ENCODE measurements at regions not wholly inside any gene's neighbourhood (a gene's known extent, or its start where the extent isn't known, plus 50 kb on each side); places are given as distances from the start of the nearest gene placed in this dataset.

DNA sequence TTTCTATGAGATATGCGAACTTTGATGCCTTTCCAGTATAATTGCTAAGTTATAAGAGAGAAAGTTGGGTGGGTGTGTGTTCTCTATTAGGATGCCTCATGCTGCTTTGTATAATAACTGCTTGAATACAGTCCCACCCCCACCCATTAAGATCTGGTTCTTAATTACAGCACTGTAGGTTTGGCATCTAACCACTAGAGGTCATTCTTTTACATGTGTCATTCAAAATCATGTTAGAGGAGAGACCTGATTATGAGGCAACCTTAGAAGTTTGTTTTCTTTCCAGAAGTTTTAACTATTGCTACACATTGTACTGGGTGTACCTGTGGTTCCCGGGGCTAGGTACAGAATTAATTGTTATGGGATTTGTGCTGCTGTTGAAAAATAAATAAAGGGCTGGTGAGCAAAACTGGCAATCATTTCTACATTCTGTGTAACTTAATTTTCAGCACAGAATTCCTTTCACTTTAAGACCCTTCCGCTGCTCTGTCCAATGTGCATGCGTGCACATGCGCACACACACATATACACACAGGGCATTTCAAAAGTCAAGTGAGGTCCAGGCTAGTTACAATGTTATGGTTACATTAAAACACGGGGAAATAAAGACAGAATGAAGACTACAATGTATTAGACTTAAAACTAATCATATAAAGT is 1156.3 kb downstream of the SORCS3 start:
- Histone ChIP-seq H3K4me1 (ENCODE audit: control insufficient read depth, extremely low read depth, insufficient read depth, low read length) (no peaks in the 10 kb centered on the region), H3K27ac (ENCODE audit: control insufficient read depth, insufficient read depth, low read length) (no peak overlapping the region), H3K9me1 (ENCODE audit: control insufficient read depth, extremely low read depth, insufficient read depth, low read length) (no peaks in the 10 kb centered on the region), H3K9ac (ENCODE audit: control insufficient read depth, extremely low read depth, insufficient read depth, low read length) (no peak overlapping the region), H3K4me3 (ENCODE audit: control insufficient read depth in 2 of 3, extremely low read depth in 1 of 3, insufficient read depth in 2 of 3, low read depth in 1 of 3, low read length in 3 of 3) (no peak overlapping the region), H2AFZ (ENCODE audit: control insufficient read depth, low read length) (no peak overlapping the region), H3K4me2 (ENCODE audit: control insufficient read depth, extremely low read depth, insufficient read depth, low read depth, low read length) (no peak overlapping the region), H3K36me3 (ENCODE audit: control insufficient read depth in 2 of 2, extremely low read depth in 1 of 2, insufficient read depth in 2 of 2, low read length in 2 of 2) (no peaks in the 10 kb centered on the region), H3K9me3 (ENCODE audit: control insufficient read depth, low read depth, low read length) (no peaks in the 10 kb centered on the region), H3K27me3 (ENCODE audit: control insufficient read depth, extremely low read depth, insufficient read depth, low read length) (no peaks in the 10 kb centered on the region), H3K79me2 (ENCODE audit: control insufficient read depth, insufficient read depth, low read length) (no peaks in the 10 kb centered on the region), H4K20me1 (ENCODE audit: control insufficient read depth, extremely low read depth, insufficient read depth, low read length) (no peaks in the 10 kb centered on the region)
- TF ChIP-seq EZH2 (IDR thresholded peaks at IDR 0.05; ENCODE audit: low read length) = no peak
- TF ChIP-seq, protein P1, sequence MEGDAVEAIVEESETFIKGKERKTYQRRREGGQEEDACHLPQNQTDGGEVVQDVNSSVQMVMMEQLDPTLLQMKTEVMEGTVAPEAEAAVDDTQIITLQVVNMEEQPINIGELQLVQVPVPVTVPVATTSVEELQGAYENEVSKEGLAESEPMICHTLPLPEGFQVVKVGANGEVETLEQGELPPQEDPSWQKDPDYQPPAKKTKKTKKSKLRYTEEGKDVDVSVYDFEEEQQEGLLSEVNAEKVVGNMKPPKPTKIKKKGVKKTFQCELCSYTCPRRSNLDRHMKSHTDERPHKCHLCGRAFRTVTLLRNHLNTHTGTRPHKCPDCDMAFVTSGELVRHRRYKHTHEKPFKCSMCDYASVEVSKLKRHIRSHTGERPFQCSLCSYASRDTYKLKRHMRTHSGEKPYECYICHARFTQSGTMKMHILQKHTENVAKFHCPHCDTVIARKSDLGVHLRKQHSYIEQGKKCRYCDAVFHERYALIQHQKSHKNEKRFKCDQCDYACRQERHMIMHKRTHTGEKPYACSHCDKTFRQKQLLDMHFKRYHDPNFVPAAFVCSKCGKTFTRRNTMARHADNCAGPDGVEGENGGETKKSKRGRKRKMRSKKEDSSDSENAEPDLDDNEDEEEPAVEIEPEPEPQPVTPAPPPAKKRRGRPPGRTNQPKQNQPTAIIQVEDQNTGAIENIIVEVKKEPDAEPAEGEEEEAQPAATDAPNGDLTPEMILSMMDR (optimal IDR thresholded peaks at IDR 0.05 in 1 of 3, IDR thresholded peaks at IDR 0.05 in 1 of 3, conservative IDR thresholded peaks at IDR 0.05 in 1 of 3; ENCODE audit: extremely low read depth in 1 of 3, insufficient read depth in 2 of 3, low read length in 3 of 3) = peak in 2 of 3 experiments; percentile 14 to 23
- DNase-seq (ENCODE audit: low read depth, low spot score) = no peak
- dilution Hi-C loops (cut with MboI; ENCODE audit: extremely low pct_ligation_motif_present, low sequenced_read_pairs) = no loop called here
- no peak for FAIRE-seq

DNA sequence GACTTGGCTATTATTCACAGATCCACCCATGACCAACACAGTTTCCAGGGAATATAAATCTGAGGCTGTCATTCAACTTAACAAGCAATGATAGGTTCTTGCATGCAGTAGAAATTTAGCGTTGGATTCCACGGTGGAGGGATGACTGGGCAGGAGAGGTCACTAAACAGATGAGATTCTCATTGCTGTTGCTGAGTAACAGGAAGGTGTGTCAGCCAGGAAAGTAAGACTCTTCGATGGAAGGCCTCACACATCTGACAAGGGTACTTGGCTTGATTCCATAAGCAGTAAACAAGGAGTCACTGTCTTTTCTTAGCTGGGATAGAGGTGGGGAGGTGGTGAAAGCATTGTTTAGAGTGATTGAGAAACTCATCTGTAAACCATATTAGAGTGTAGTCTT is 1152.0 kb downstream of the SORCS3 start:
- dilution Hi-C loops (cut with MboI; ENCODE audit: extremely low pct_ligation_motif_present, low sequenced_read_pairs) = no loop called here
- Histone ChIP-seq H3K36me3 (ENCODE audit: control insufficient read depth in 2 of 2, extremely low read depth in 1 of 2, insufficient read depth in 2 of 2, low read length in 2 of 2) (no peaks in the 10 kb centered on the region), H3K27me3 (ENCODE audit: control insufficient read depth, extremely low read depth, insufficient read depth, low read length) (no peaks in the 10 kb centered on the region), H4K20me1 (ENCODE audit: control insufficient read depth, extremely low read depth, insufficient read depth, low read length) (no peaks in the 10 kb centered on the region), H3K4me3 (ENCODE audit: control insufficient read depth in 2 of 3, extremely low read depth in 1 of 3, insufficient read depth in 2 of 3, low read depth in 1 of 3, low read length in 3 of 3) (no peak overlapping the region), H3K79me2 (ENCODE audit: control insufficient read depth, insufficient read depth, low read length) (no peaks in the 10 kb centered on the region), H3K4me2 (ENCODE audit: control insufficient read depth, extremely low read depth, insufficient read depth, low read depth, low read length) (no peak overlapping the region), H3K27ac (ENCODE audit: control insufficient read depth, insufficient read depth, low read length) (no peak overlapping the region), H3K9me3 (ENCODE audit: control insufficient read depth, low read depth, low read length) (no peaks in the 10 kb centered on the region), H3K9ac (ENCODE audit: control insufficient read depth, extremely low read depth, insufficient read depth, low read length) (no peak overlapping the region), H2AFZ (ENCODE audit: control insufficient read depth, low read length) (no peak overlapping the region), H3K9me1 (ENCODE audit: control insufficient read depth, extremely low read depth, insufficient read depth, low read length) (no peaks in the 10 kb centered on the region), H3K4me1 (ENCODE audit: control insufficient read depth, extremely low read depth, insufficient read depth, low read length) (no peaks in the 10 kb centered on the region)
- TF ChIP-seq, protein P1 (optimal IDR thresholded peaks at IDR 0.05 in 1 of 3, IDR thresholded peaks at IDR 0.05 in 1 of 3, conservative IDR thresholded peaks at IDR 0.05 in 1 of 3; ENCODE audit: extremely low read depth in 1 of 3, insufficient read depth in 2 of 3, low read length in 3 of 3) = no peak
- no peak for TF ChIP-seq EZH2 (IDR thresholded peaks at IDR 0.05; ENCODE audit: low read length)
- DNase-seq (ENCODE audit: low read depth, low spot score) (no peak), FAIRE-seq (no peak)

Data from keratinocyte (primary cell).